Activated B cell treated with CpG ODN at 0.5 μM for 24 hours (primary cell): ENCODE measurements at regions not wholly inside any gene's neighbourhood (a gene's known extent, or its start where the extent isn't known, plus 50 kb on each side); places are given as distances from the start of the nearest gene placed in this dataset.

Experiments used
- ATAC-seq: fragments of 200-7000 bp; cut with Tn5 transposase; one replicate; pipeline ENCODE4 v1.10.0; 2021; ENCODE audit warnings: low read depth, mild to moderate bottlenecking, moderate library complexity
- CTCF ChIA-PET: fragments of 350-600 bp; sonication (Branson Sonifier 250); formaldehyde crosslinking; loops from one replicate; lab custom pipeline; 2021; ENCODE audit warnings: antibody characterized with exemption; lab: Charles Lee
- POLR2A ChIA-PET: fragments of 350-600 bp; sonication (Branson Sonifier 250); formaldehyde crosslinking; loops from one replicate; lab custom pipeline; 2021; ENCODE audit warnings: antibody characterized with exemption; lab: Charles Lee
- DNase-seq: peaks from one replicate; pipeline ENCODE4 v3.0.0; 2022
- H3K27ac Mint-ChIP-seq: one replicate; pipeline ENCODE4 v1.8.0; 2020; ENCODE audit warnings: mixed read lengths
- H3K27me3 Mint-ChIP-seq: one replicate; pipeline ENCODE4 v1.8.0; 2021; ENCODE audit warnings: mixed read lengths
- H3K36me3 Mint-ChIP-seq: one replicate; pipeline ENCODE4 v1.8.0; 2021; ENCODE audit warnings: low read depth, mixed read lengths
- H3K4me1 Mint-ChIP-seq: one replicate; pipeline ENCODE4 v1.8.0; 2021; ENCODE audit warnings: mixed read lengths
- H3K4me3 Mint-ChIP-seq: one replicate; pipeline ENCODE4 v1.8.0; 2020; ENCODE audit warnings: mild to moderate bottlenecking, mixed read lengths
- H3K9me3 Mint-ChIP-seq: one replicate; pipeline ENCODE4 v1.8.0; 2020; ENCODE audit warnings: mixed read lengths
- CTCF ChIP-seq: fragments of 200-600 bp; IDR thresholded peaks from one replicate; pipeline ENCODE4 v1.8.0; 2022; ENCODE audit warnings: antibody characterized with exemption, mild to moderate bottlenecking
- intact Hi-C: fragments of 100-400 bp; cut with micrococcal nuclease; formaldehyde crosslinking; loops from one replicate; pipeline ENCODE4 v1.15.1; 2024

DNA sequence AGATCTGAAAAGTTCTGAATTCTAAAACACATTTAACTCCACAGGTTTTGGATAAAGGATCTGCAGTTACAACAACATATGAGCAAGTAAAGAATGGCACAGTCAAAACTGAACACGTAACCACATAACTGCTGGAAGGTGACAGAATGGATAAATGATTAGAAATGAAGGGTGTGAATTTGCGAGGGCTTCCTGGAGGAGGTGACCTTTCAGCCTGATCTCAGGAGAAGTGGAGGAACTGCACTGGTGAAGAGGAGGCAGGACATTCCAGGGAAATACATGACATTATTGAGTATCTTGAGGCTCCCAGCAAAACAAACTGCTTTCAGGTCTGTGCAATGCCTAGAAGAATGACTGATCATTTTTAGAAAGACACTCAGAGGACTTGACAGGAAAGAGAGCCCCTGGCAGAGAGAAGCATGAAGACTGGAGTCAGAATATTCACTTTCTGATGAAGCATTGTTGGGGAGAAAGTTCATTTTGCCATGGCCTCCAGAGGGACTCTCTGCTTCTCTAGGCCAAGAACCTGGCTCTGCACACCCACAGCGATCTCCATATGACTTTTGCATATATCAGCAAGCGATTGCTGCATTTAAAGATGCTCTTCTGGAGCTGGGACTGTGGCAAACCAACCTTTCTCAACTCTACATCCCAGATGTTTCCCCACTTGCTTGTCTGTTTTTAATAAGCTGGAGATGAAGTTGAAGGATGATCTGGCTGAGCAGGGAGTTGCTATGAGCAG is 122.7 kb upstream of the FAM78B start:
- Mint-ChIP-seq H3K4me1 (no peaks in the 10 kb centered on the region), H3K9me3 (no peaks in the 10 kb centered on the region), H3K27me3 (no peaks in the 10 kb centered on the region), H3K4me3 (no peak overlapping the region), H3K36me3 (no peaks in the 10 kb centered on the region), H3K27ac (no peak overlapping the region)
- DNase-seq (no peak), ATAC-seq (no peak)
- intact Hi-C loops = no loop called here
- ChIA-PET CTCF (no interaction called here), POLR2A (no interaction called here)
- TF ChIP-seq CTCF = no peak

GRCh38 chr1:166295656-166296055 is 128.9 kb upstream of the FAM78B start:
- intact Hi-C loops = no loop called here
- ChIA-PET CTCF (no interaction called here), POLR2A (no interaction called here)
- no peak overlapping the region for H3K27ac Mint-ChIP-seq
- ATAC-seq (no peak), DNase-seq (no peak)
- TF ChIP-seq CTCF = no peak
- no peaks in the 10 kb centered on the region for H3K27me3 Mint-ChIP-seq
- H3K4me3 Mint-ChIP-seq = no peak overlapping the region
- H3K9me3 Mint-ChIP-seq = no peaks in the 10 kb centered on the region
- H3K36me3 Mint-ChIP-seq = no peaks in the 10 kb centered on the region
- H3K4me1 Mint-ChIP-seq = no peaks in the 10 kb centered on the region

GRCh38 chr1:166297993-166298392 is 131.2 kb upstream of the FAM78B start:
- TF ChIP-seq CTCF = no peak
- Mint-ChIP-seq H3K36me3 (no peaks in the 10 kb centered on the region), H3K9me3 (no peaks in the 10 kb centered on the region), H3K27ac (no peak overlapping the region), H3K4me3 (no peak overlapping the region), H3K4me1 (no peaks in the 10 kb centered on the region), H3K27me3 (no peaks in the 10 kb centered on the region)
- DNase-seq = no peak
- POLR2A ChIA-PET = no interaction called here
- intact Hi-C loops = no loop called here
- ATAC-seq = no peak
- CTCF ChIA-PET = no interaction called here

DNA sequence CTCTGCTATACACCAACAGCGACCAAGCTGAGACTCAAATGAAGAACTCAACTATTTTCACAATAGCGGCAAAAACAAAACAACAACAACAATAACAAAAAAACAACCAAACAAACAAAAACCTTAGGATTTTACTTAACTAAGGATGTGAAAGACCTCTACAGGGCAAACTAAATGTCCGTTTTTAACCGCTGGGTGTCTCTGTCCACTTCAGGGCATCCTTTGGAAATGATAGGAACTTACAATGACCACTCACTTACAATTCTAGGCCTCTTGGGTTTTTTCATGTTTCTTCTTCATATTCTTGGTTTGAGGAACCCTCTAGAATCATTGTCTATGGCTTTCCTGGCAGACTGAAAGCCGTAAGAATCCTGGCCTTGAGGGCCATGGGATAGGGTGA is 134.0 kb upstream of the FAM78B start:
- no peak for ATAC-seq
- POLR2A ChIA-PET = no interaction called here
- Mint-ChIP-seq H3K27me3 (no peaks in the 10 kb centered on the region), H3K36me3 (no peaks in the 10 kb centered on the region), H3K27ac (no peak overlapping the region), H3K4me1 (no peaks in the 10 kb centered on the region), H3K4me3 (no peak overlapping the region), H3K9me3 (no peaks in the 10 kb centered on the region)
- no peak for TF ChIP-seq CTCF
- intact Hi-C loops = no loop called here
- no peak for DNase-seq
- CTCF ChIA-PET = no interaction called here

DNA sequence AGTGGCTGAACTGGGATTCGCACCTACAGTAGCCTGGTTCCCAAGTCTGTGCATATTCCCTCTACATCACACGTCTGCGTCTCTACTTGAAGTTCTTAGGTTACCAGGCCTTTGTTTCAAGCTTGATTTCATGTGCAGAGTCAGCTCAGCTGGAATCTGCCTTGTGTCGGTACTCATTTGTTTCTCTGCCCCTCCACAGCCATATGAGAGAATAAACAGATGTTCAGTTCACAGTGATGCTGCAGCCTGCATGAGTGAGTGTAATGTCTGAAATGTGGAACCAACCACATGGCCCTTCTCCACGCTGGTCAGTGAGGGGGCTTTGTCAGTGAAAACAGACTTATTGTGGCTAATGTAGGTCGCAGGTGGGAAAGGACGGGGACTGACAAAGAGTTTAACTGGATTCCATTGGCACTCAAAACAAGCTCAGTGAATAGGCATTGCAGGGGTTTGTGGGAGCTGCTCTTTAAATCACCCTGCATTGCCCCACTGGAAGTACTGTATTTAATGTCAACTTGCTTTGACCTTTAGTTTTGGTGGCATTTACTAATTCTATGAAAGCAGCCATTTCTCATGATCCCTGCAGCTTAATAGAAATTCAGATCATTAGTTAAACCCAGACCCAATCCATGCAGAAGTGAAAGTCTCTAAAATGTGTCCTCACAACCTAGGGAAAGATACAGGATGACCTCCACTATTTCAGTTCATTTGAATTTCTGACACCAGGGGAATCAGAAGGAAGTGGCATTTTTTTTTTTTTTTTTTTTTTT is 136.4 kb upstream of the FAM78B start:
- H3K27ac Mint-ChIP-seq = no peak overlapping the region
- no peaks in the 10 kb centered on the region for H3K27me3 Mint-ChIP-seq
- no peak for TF ChIP-seq CTCF
- CTCF ChIA-PET = no interaction called here
- intact Hi-C loops = no loop called here
- DNase-seq (no peak), ATAC-seq (no peak)
- POLR2A ChIA-PET = no interaction called here
- no peaks in the 10 kb centered on the region for H3K36me3 Mint-ChIP-seq
- H3K4me1 Mint-ChIP-seq = no peaks in the 10 kb centered on the region
- H3K4me3 Mint-ChIP-seq = no peak overlapping the region
- H3K9me3 Mint-ChIP-seq = no peaks in the 10 kb centered on the region
